Gastroesophageal sphincter (tissue), 3 donors: ENCODE measurements at regions not wholly inside any gene's neighbourhood (a gene's known extent, or its start where the extent isn't known, plus 50 kb on each side); places are given as distances from the start of the nearest gene placed in this dataset.

Source experiments
- POLR2A ChIP-seq, 2 donors: fragments of 450-650 bp; IDR thresholded peaks; one replicate each; pipeline ENCODE4 v1.6.1; 2017; ENCODE audit warnings: antibody characterized with exemption in 2 of 2, mild to moderate bottlenecking in 2 of 2, moderate library complexity in 1 of 2
- POLR2AphosphoS5 ChIP-seq: sonication (generic); formaldehyde crosslinking; IDR thresholded peaks from one replicate; pipeline ENCODE4 v1.6.1; 2017; ENCODE audit warnings: antibody characterized with exemption
- TF ChIP-seq, protein P1 (sequence below), 4 experiments: fragments of 200-600 bp in 2 of 4; fragments of 450-650 bp in 2 of 4; sonication (generic) in 1 of 4; IDR thresholded peaks; one replicate each; pipeline ENCODE4 v1.5.1; 2017 to 2019; ENCODE audit warnings: antibody characterized with exemption in 4 of 4, mild to moderate bottlenecking in 2 of 4, moderate library complexity in 2 of 4

DNA sequence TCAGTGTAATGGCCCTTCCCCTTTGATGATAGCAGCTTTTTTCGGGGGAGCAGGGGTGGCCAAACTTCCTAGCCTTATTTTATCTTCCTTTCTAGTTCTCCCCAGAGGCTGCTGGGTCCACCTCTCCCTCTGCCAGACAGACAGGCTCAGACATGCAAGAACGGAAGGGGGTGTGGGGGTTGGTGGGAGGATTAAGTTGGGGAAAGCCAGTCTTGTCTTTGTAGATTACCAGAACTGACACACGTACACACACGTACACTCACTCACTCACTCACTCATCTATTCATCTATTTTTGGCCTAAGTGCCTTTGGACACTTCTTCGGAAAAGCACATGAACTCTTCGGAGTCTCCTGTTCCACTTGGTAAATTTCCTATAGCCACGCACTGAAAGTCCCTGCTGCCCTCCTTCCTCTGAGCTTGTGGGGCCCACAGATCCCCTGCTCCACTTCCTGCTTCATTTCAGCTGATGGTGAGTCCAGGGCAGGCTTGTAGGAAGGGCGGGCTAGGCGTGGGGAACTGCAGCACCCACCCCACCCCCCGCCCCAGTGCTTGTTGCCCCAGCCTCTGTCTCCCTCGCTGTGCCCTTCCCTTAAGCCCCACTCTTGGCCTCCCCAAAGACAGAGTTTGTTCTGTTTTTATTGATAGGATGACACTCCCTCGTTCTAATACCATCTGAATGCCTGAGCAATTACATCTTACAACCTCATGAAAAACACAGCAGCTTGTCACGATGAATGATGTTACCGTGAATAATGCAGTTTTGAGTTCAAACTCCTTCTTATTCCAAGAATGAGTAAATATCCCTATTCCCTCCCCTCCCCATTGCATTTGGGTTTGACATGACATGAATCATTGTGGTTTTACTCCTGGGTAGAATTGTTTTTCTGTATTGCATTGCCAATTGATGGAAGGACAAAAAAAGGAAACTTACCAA, 60.7 kb upstream of the ATP5PO start:
- TF ChIP-seq, protein P1, sequence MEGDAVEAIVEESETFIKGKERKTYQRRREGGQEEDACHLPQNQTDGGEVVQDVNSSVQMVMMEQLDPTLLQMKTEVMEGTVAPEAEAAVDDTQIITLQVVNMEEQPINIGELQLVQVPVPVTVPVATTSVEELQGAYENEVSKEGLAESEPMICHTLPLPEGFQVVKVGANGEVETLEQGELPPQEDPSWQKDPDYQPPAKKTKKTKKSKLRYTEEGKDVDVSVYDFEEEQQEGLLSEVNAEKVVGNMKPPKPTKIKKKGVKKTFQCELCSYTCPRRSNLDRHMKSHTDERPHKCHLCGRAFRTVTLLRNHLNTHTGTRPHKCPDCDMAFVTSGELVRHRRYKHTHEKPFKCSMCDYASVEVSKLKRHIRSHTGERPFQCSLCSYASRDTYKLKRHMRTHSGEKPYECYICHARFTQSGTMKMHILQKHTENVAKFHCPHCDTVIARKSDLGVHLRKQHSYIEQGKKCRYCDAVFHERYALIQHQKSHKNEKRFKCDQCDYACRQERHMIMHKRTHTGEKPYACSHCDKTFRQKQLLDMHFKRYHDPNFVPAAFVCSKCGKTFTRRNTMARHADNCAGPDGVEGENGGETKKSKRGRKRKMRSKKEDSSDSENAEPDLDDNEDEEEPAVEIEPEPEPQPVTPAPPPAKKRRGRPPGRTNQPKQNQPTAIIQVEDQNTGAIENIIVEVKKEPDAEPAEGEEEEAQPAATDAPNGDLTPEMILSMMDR (IDR thresholded peaks at IDR 0.05) = no peak
- TF ChIP-seq POLR2A (IDR thresholded peaks at IDR 0.05) (no peak), POLR2AphosphoS5 (no peak)
